ENCODE measurements at regions not wholly inside any gene's neighbourhood (a gene's known extent, or its start where the extent isn't known, plus 50 kb on each side); places are given as distances from the start of the nearest gene placed in this dataset.
"Not testable (repeated sequence)": the region's sequence is repeated elsewhere in the genome, so short reads cannot be mapped to it uniquely, and the experiment has no call there.

DNA sequence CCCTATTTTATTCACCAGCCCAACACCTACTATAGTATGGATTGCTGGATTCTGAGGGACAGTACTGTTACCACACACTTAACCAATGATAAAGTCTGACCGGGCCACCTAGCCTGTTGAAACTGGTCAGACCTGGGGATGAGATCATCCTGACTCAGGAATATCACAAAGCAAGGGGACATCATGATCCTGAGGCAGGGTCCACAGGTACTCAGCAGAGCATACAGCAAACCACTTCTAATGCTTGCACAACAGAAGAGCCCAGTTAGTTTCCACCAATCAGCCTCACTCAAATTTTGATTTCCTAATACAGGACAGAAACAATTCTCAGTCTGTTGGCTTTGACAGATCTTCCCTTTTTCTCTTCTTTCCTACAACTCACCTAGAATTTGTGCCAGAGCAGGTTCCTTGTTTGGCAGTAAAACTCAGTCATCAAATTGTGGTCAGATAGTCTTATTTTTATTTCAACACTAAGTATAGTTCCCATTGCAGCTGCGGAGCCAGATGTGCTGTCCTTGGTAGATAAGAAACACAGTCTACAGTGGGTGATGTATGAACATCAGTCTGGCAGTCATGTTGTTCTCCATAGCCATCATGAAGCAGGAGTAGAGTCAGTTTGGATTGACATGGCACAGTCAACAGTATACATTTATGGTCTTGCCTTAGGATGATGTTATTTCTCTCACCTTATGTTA lies 90.1 kb upstream of the PRR23C start:
- no peak for DNase-seq

DNA sequence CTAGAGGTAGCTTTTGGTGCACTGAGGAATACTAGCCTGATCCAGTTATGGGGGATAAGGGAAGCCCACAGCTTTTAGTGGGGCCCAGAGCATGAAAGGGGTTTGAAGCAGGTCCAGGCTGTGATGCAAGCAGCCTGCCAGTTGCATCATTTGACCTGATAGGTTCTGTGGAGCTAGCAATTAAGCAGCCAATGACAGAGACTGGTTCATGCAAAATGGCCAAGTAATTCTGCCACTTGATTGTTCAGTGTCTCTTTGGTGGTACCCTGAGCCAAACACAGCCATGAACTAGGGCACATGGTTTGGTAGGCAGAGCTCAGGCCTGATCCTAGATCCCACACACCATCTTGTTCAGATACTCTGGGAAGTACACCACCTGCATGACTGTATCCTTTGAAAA lies 91.0 kb upstream of the PRR23C start:
- no peak for DNase-seq

DNA sequence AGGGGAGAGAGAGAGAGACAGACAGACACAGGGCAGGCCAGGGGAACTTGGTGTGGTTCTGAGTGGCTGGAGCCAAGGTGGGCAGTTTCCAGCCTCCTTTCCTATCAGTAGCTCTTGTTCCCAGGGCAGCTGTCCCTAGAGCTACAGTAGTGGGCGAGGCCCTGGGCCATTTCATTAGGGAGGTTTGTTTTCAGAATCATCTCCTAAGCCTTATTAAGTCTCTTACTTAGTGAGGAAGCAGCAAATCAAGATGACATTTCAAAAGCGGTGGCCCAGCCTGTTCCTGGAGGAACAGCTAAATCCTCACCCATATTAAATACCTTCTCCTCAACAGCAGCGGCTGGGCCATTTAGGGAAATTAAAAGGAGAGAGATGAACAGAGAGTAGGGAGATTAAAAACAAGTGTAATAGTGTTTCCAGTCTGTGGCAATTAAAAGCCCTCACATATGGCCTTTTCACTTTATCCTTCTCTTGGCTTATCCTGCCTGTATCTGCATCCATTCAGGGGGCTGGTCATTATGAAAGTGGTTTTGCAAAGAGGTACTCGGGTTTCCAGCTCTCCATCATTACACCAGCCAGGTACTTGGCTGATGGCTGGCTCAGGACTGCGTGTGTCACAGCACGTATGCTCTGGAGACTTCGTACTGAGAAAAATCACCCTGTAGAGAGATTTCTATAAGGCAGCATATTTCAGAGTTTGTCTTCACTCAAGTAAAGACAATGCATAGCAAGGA lies 91.9 kb upstream of the PRR23C start:
- no peak for DNase-seq

DNA sequence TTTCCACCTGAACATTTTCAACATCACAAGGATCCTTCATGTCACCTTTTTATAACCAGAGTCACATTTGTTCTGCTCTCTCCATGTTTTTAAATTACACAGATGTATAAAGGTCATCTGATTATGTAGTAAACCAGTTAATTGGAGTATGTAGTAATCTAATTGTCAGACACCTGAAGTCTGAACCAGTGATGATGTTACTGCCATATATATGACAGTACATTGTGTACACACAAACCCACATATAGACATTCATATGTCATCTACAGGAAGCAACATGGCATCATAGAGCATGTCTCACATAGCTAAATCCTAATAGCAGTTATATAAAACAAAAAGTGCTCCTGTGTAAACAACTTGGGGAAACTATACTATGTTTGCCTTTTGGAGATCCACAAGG lies 95.9 kb upstream of the PRR23C start:
- DNase-seq: no peak

DNA sequence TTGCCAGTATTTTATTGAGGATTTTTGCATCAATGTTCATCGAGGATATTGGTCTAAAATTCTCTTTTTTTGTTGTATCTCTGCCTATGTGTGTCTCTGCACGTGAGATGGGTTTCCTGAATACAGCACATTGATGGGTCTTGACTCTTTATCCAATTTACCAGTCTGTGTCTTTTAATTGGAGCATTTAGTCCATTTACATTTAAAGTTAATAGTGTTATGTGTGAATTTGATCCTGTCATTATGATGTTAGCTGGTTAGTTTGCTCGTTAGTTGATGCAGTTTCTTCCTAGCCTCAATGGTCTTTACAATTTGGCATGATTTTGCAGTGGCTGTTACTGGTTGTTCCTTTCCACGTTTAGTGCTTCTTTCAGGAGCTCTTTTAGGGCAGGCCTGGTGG lies 101.3 kb upstream of the PRR23C start:
- DNase-seq: not testable (repeated sequence)

DNA sequence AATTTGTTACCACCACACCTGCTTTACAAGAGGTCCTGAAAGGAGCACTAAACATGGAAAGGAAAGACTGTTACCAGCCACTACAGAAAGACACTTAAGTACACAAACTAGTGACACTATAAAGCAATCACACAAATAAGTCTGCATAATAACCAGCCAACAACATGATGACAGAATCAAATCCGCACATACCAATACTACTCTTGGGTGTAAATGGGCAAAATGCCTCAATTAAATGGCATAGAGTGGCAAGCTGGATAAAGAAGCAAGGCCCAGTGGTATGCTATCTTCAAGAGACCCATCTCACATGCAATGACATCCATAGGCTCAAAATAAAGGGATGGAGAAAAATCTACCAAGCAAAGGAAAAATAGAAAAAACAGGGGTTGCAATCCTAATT lies 106.8 kb upstream of the PRR23C start:
- DNase-seq: no peak

DNA sequence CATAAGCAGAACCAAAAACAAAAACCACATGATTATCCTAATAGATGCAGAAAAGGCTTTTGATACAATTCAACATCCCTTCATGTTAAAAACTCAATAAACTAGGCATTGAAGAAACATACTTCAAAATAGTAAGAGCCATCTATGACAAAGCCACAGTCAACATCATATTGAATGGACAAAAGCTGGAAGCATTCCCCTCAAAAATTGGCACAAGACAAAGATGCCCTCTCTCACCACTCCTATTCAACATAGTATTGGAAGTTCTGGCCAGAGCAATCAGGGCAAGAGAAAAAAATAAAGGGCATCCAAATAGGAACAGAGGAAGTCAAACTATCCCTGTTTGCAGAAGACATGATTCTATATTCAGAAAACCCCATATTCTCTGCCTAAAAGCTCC lies 108.7 kb upstream of the PRR23C start:
- not testable (repeated sequence) for DNase-seq

DNA sequence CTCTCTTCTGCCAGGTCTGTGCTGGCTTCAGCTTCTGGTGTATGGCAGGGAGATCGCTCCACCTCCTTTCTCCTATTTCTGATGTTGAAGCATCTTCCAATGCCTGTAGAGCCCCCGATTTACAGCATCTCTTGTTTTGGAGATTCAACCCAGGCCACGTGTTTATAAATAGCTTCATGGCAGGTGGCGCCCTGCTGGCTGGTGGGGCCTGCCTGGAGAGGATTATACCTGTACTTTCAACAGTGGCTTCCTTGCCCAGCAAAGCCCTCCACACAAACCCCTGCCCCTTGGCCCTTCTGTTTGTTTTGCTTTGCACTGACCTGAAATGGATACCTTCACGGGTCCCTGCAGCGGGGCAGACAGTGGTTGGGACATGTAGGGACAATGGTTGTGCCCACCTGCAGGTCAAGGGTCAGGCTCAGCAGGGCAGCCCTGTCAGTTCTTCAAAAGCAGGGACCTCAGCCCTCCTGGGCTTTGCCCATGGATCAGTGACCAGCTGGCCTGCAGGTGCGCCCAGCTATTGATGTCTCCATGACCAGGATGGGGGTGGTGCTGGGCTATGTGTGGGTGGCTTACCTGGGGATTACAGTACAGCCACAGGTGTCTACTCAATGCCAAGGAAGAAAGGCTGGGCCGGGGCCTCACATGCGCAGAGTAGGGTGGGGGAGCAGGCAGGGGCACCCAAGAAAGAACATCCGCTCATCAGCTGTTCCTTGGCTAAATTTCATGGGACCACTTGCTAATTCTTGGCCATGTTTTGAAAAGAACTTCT lies 112.7 kb upstream of the PRR23C start:
- no peak for DNase-seq

DNA sequence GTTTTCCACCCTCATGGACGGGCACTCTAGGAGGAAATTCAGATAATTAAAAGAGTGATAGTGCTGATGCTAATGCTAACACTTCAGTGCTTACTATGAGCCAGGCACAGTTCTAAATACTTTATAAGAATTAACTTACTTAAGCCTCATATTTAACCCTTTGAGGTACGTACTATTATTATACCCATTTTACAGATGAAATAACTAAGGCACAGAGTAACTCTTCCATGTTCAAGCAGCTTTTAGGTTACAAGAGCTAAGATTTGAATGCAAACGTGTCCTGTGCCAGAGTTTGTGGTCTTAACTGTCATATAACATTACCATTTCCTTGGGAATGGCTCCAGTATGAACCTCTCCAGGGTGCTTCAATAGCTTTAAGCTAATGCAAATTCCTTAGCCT lies 114.7 kb upstream of the PRR23C start:
- DNase-seq: no peak

DNA sequence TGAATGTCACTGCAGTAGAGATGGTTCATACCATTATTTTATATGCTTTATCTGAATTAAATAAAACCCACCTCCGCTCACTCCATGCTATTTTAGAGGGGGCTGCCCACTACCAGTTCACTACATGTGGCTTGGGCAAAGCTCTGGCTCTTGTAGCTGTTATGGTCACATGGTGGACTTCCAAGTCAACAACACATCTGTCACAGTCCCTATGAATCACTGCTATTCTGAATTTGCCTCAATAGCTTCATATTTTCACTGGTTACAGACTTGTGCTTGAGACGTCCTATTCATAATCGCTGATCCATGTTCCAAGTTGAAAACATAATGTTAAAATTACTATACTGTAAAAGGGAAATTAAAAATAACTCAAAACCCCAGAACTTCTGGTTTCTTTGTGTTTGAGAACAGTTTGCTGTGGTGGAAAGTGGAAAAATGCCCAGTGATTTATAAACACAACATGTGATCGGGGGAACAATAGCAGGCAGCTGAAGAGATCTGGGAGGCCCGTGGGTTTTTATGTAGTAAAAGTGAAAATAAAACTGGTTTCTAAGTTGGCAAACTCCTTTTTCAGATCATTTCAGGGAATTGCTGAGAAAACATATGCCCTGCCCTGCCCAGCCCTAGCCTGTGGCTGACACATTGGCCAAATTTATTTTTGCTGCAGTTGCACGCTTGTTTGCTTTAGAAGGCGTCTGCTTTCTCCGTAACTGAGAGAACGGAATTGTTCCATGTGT lies 128.8 kb upstream of the PRR23C start:
- DNase-seq: peak; percentile 27

DNA sequence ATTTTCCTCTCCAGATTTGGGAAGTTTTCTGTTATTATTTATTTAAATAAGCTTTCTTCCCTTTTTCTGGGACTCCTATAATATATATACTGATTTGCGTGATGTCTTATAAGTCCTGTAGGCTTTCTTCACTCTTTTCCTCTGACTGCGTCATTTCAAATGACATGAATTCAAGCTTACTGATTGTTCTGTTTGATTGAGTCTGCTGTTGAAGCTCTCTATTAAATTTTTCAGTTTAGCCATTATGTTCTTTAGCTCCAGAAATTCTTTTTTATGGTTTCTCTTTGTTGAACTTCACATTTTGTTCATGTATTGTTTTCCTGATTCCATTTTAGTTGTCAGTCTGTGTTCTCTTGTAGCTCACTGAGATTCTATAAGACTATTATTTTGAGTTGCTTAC lies 135.8 kb upstream of the PRR23C start:
- no peak for DNase-seq

DNA sequence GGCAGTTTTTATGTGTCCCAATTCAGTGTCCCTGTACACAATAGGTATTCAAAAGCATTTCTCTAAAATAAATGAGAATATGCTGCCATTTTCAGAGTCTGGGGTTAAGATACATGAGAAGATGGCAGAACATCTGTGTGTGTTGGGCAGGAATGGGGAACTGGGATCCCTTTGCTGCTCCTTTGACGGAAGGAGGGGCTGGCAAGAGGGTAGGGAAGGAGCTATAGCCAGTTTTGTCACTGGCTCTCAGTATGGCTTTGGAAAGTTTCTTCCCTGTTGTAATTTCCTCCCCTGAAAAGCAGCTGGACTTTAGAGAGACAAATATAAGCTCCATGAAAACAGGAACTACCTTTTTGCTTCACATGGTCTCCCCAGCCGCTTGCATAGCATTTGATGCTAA lies 137.5 kb upstream of the PRR23C start:
- no peak for DNase-seq

DNA sequence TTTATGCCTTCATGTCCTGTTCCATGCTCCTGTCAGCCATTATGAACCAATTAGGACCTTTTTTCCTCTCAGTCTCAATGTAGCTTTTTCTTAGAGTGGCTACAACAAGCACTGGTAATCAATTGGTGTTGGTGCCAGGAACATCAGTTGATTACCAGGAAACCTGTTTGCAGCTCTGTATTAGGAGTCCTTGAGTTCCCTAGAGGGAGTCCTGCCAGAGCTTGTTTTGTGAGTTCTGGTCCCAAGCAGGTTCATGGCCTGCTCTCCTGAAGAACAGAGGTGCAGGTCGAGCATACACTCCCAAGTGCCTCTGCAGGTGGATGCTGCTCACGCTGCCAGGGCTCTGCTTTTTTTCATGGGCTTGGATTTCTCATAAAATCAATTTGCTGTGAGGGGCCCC lies 137.9 kb upstream of the PRR23C start:
- no peak for DNase-seq

DNA sequence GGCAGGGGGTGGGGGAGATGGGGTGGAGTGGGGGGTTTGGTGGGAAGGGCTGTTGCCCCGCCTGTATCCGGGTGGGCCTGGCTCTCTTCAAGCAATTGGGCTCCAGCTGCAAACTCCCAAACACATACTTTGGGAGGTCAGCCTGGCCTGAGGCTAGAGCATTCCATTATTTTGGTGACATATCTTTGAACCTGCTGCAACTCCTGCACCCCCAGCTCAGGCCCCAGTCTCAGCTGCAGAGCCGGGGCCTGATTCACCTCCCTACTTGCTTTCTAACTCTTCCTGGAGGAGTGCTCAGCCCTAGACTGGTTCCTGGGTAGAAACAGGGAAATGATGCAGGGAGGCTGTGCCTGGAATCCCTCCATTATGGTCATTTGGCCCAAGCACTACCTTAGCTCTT lies 140.8 kb upstream of the PRR23C start:
- DNase-seq: no peak

DNA sequence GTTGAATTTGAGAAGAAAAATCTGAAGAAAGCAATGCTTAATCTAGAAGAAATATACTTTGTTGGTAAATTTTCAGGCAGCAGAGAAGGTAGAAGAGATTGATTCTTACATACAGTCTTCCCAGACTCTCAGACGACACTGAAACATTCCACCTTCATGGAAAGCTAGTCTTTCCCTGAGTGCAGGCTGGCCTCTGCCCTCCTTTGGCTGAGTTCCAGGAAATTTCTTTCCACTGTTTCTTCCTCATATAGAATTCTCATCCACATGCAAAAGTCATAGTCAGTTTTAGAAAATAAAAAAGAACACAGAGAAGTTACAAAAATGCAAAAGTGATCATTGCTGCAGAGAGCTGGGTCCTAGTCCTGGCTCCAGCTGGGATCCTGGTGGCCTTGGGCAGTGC lies 142.5 kb upstream of the PRR23C start:
- DNase-seq: no peak

DNA sequence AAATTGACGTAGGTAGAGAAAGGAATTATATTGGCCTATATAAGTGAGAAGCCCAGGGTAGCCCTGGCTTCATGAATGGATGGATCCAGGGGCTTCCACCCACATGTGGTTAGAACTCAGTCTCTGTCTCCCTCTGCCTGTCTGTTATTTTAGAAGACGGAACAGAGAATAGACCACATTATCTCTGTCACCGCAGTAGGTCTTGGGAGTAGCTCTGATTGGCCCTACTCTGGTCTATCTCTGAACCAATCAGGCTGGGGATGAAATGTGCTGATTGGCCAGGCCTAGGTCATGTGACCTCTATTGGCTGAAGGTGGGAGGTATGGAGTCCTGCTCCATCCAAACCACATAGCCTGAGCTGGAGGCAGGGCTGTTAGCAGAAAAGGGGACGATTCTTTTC lies 143.0 kb upstream of the PRR23C start:
- DNase-seq: no peak

DNA sequence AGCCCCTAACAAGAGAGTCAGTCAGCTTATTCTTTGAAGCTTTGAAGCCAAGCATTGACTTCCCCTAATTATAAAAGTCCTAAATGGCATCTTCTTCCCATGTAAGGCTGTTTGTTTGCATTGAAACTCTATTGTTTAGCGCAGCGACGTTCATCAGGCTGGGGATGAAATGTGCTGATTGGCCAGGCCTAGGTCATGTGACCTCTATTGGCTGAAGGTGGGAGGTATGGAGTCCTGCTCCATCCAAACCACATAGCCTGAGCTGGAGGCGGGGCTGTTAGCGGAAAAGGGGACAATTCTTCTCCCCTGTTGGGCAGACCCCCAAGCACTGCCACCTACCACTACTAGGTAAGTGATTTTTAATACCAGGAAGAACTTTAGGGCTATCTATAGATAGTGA lies 145.3 kb upstream of the PRR23C start:
- DNase-seq: no peak

DNA sequence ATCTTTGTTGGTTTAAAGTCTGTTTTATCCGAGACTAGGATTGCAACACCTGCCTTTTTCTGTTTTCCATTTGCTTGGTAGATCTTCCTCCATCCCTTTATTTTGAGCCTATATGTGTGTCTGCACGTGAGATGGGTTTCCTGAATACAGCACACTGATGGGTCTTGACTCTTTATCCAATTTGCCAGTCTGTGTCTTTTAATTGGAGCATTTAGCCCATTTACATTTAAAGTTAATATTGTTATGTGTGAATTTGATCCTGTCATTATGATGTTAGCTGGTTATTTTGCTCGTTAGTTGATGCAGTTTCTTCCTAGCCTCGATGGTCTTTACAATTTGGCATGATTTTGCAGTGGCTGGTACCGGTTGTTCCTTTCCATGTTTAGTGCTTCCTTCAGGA lies 149.4 kb upstream of the MRPS22 start:
- not testable (repeated sequence) for DNase-seq

DNA sequence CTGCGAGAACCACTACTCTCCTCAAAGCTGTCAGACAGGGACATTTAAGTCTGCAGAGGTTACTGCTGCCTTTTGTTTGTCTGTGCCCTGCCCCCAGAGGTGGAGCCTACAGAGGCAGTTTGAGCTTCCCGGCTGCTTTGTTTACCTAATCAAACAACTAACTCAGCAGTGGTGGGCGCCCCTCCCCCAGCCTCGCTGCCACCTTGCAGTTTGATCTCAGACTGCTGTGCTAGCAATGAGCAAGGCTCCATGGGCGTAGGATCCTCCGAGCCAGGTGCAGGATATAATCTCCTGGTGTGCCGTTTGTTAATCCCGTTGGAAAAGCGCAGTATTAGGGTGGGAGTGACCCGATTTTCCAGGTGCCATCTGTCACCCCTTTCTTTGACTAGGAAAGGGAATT lies 147.7 kb upstream of the MRPS22 start:
- not testable (repeated sequence) for DNase-seq

DNA sequence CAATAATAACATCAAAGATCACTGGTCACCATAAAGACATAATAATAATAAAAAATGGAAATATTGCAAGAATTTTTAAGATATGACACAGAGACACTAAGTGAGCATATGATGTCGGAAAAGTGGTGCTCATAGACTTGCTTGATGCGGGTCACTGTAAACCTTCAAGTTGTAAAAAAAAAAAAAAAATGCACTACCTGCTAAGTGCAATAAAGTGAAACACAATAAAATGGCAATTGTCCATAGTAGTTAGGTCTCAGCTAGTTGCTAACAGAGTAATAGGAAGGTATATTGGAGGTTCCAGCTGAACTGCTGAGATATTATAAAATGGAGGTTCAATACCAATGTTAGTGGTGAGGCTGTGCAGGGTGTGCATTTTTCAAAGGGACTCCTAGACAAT lies 146.6 kb upstream of the MRPS22 start:
- DNase-seq: no peak

DNA sequence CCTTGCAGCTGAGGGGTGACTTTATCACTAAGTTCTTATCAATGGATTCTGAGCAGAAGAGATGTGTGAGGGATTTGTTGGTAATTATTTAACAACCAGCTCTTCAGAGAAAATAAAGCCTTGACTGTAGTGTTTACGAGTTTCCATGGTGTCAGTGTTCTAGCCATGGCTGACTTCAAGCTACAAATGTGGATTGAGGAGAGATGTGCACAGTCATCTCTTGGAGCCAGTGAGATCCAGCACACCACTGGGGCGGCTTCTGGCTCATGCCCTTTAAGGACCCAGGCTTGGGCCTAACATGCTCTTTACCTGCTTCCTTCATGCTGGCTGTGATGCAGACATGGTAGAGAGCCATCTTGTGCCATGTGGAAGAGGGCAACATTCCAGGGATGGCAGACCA lies 145.6 kb upstream of the MRPS22 start:
- DNase-seq: no peak

DNA sequence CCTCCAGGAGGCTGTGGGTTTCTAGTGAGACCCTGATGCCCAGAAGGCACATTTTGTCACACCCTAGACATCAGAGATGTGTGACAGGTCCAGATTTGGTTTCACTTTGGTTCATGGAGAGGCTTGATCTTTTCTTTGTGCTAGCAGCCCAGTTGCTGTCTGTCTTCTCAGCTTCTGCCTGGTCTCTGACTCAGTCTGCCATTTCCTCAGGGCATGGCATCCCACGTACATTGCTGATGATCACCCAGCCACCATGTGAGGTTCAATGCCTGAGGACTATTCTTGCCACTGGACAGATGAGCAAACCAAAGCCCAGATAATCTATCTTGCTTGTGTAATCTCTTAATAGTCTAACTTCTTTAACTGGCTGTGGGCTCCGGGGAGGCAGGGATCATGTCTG lies 144.9 kb upstream of the MRPS22 start:
- no peak for DNase-seq
